Uterus (tissue), 3 donors: ENCODE measurements at regions not wholly inside any gene's neighbourhood (a gene's known extent, or its start where the extent isn't known, plus 50 kb on each side); places are given as distances from the start of the nearest gene placed in this dataset.

Experiments
- DNase-seq, 2 donors: peaks; one replicate each; pipeline ENCODE4 v3.0.0-alpha.2; 2019 to 2020
- H3K27ac ChIP-seq, 2 donors: fragments of 200-600 bp; sonication (generic); 1 replicate in 1 of 2; 2 replicates in 1 of 2; pipeline ENCODE4 v1.5.1; 2016 to 2018
- H3K27me3 ChIP-seq, 2 donors: fragments of 200-600 bp; sonication (generic); one replicate each; pipeline ENCODE4 v1.5.1; 2018 to 2019; ENCODE audit warnings: control low read depth in 1 of 2
- H3K36me3 ChIP-seq, 2 donors: fragments of 200-600 bp; sonication (generic); one replicate each; pipeline ENCODE4 v1.5.1; 2019; ENCODE audit warnings: control low read depth in 1 of 2
- H3K4me1 ChIP-seq, 2 donors: fragments of 200-600 bp; sonication (generic); one replicate each; pipeline ENCODE4 v1.5.1; 2018 to 2019; ENCODE audit warnings: control low read depth in 1 of 2
- H3K4me3 ChIP-seq, 2 donors: fragments of 200-600 bp; sonication (generic); 1 replicate in 1 of 2; 2 replicates in 1 of 2; pipeline ENCODE4 v1.5.1; 2018 to 2019; ENCODE audit warnings: mild to moderate bottlenecking in 1 of 2
- H3K9me3 ChIP-seq, 2 donors: fragments of 200-600 bp; sonication (generic); one replicate each; pipeline ENCODE4 v1.5.1; 2019; ENCODE audit warnings: control low read depth in 1 of 2
- CTCF ChIP-seq, 4 experiments: fragments of 200-600 bp in 2 of 4; fragments of 450-650 bp in 2 of 4; sonication (generic) in 2 of 4; IDR thresholded peaks; one replicate each; pipeline ENCODE4 v1.5.1; 2016 to 2019; ENCODE audit warnings: antibody characterized with exemption in 4 of 4, mild to moderate bottlenecking in 2 of 4, moderate library complexity in 1 of 4
- POLR2A ChIP-seq, 2 donors: fragments of 450-650 bp; IDR thresholded peaks; one replicate each; pipeline ENCODE4 v1.6.1; 2016; ENCODE audit warnings: antibody characterized with exemption in 2 of 2, mild to moderate bottlenecking in 1 of 2, moderate library complexity in 1 of 2
- intact Hi-C: fragments of 100-400 bp; cut with DNase I; formaldehyde crosslinking; loops from one replicate; pipeline ENCODE4 v1.15.1; 2023; ENCODE audit warnings: low total_unique reads
- donor health status: DM: yes; HTN: yes; CAD: no.

GRCh38 chr5:158609333-158610050 lies 490.2 kb downstream of the EBF1 start:
- TF ChIP-seq POLR2A (IDR thresholded peaks at IDR 0.05) (no peak), CTCF (IDR thresholded peaks at IDR 0.05) (no peak)
- Histone ChIP-seq H3K27me3 (no peaks in the 10 kb centered on the region), H3K27ac (no peak overlapping the region), H3K9me3 (no peaks in the 10 kb centered on the region), H3K36me3 (no peaks in the 10 kb centered on the region), H3K4me3 (no peak overlapping the region), H3K4me1 (no peaks in the 10 kb centered on the region)
- intact Hi-C loops, result no loop called here
- no peak for DNase-seq

GRCh38 chr5:158607088-158607487 lies 492.6 kb downstream of the EBF1 start:
- intact Hi-C loops, result no loop called here
- TF ChIP-seq POLR2A (IDR thresholded peaks at IDR 0.05), result no peak
- no peak for TF ChIP-seq CTCF (IDR thresholded peaks at IDR 0.05)
- Histone ChIP-seq H3K27me3 (no peaks in the 10 kb centered on the region), H3K4me3 (no peak overlapping the region), H3K36me3 (no peaks in the 10 kb centered on the region), H3K4me1 (no peaks in the 10 kb centered on the region), H3K27ac (no peak overlapping the region), H3K9me3 (no peaks in the 10 kb centered on the region)
- DNase-seq, result no peak

- H3K36me3 ChIP-seq, result no peaks in the 10 kb centered on the region
These were observed 493.5 kb downstream of the EBF1 start for GRCh38 chr5:158606233-158606632.

GRCh38 chr5:158602981-158603380 lies 496.7 kb downstream of the EBF1 start:
- no peak for TF ChIP-seq CTCF (IDR thresholded peaks at IDR 0.05)
- no peak for TF ChIP-seq POLR2A (IDR thresholded peaks at IDR 0.05)
- H3K36me3 ChIP-seq, result no peaks in the 10 kb centered on the region
- no peak overlapping the region for H3K27ac ChIP-seq
- H3K27me3 ChIP-seq, result no peaks in the 10 kb centered on the region
- no peaks in the 10 kb centered on the region for H3K9me3 ChIP-seq
- H3K4me1 ChIP-seq, result no peaks in the 10 kb centered on the region
- DNase-seq, result no peak
- intact Hi-C loops, result no loop called here
- H3K4me3 ChIP-seq, result no peak overlapping the region

More at GRCh38 chr5:158606233-158606632, 493.5 kb downstream of the EBF1 start:
- Histone ChIP-seq H3K27ac (no peak overlapping the region), H3K27me3 (no peaks in the 10 kb centered on the region), H3K4me1 (no peaks in the 10 kb centered on the region), H3K4me3 (no peak overlapping the region), H3K9me3 (no peaks in the 10 kb centered on the region)
- TF ChIP-seq POLR2A (IDR thresholded peaks at IDR 0.05) (no peak), CTCF (IDR thresholded peaks at IDR 0.05) (no peak)
- no peak for DNase-seq
- intact Hi-C loops, result no loop called here

- DNase-seq, result no peak
- Histone ChIP-seq H3K36me3 (no peaks in the 10 kb centered on the region), H3K4me3 (no peak overlapping the region), H3K27ac (no peak overlapping the region), H3K4me1 (no peaks in the 10 kb centered on the region), H3K27me3 (no peaks in the 10 kb centered on the region), H3K9me3 (no peaks in the 10 kb centered on the region)
- intact Hi-C loops, result no loop called here
- TF ChIP-seq CTCF (IDR thresholded peaks at IDR 0.05) (no peak), POLR2A (IDR thresholded peaks at IDR 0.05) (no peak)
These were observed 498.6 kb downstream of the EBF1 start for GRCh38 chr5:158601118-158601517.
